Activated CD8-positive, alpha-beta memory T cell treated with anti-CD3 and anti-CD28 coated beads for 4 hours (primary cell): ENCODE measurements at regions not wholly inside any gene's neighbourhood (a gene's known extent, or its start where the extent isn't known, plus 50 kb on each side); places are given as distances from the start of the nearest gene placed in this dataset.
"Not testable (repeated sequence)": the region's sequence is repeated elsewhere in the genome, so short reads cannot be mapped to it uniquely, and the experiment has no call there.

Experiments
- DNase-seq, 2 donors: peaks; one replicate each; pipeline ENCODE4 v3.0.0-alpha.2; 2020; ENCODE audit warnings: low read depth in 2 of 2

DNA sequence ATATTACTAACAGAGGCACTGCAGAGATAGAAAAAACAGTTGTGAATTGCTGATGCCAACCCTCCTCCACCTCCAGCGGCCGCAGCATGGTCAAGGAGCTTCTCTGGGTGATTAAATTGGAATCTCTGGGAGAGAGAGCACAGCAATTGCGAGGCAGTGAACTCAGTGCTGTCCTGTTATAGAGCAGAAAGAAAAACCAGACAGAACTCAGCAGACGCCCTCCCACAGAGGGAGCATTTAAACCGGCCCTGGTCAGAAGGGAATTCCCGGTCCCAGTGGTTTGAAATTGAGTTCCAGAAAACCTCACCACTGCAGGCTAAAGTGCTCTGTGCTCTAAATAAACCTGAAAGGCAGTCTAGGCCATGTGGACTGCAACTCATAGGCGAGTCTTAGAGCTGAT is 175.4 kb downstream of the SQOR start:
- DNase-seq = no peak

DNA sequence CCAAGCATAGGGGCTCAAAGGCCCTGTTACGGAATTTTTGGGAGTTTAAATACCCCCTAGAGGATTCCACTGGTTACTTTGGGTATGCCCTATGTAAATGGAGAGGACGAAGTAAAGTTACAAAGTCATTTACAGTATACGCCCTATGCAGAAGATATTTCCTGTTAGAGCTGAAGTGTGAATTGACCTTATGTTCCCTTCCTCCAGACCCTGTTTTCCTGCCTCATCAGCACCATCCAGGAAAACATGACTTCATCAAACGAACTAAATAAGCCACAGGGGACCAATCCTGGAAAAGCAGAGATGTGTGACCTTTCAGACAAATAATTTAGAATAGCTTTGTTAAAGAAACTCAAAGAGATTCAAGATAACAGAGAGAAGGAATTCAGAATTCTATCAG is 177.4 kb downstream of the SQOR start:
- DNase-seq = no peak

DNA sequence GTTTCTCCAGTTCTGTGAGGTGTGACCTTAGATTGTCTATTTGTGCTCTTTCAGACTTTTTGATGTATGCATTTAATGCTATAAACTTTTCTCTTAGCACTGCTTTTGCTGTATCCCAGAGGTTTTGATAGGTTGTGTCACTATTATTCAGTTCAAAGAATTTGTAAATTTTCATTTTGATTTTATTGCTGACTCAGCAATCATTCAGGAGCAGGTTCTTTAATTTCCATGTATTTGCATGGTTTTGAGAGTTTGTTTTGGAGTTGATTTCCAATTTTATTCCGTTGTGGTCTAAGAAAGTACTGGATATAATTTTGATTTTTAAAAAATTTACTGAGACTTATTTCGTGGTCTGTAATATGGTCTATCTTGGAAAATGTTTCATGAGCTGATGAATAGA is 182.7 kb downstream of the SQOR start:
- DNase-seq = not testable (repeated sequence)

DNA sequence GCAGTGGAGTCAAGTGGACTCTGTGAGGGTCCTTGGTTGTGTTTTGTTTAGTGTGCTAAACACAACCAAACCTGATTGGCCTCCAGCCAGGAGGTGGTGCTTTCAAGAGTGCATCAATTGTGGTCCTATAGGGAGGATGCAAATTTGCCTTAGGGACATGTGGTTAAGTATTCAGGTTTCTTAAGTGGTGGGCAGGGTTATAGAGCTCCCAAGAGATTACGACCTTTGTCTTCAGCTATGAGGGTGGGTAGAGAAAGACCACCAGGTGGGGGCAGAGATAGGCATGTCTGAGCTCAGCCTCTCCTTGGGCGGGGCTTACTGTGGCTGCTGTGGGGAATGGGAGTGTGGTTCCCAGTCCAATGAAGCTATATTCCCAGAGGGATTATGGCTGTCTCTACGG is 186.6 kb downstream of the SQOR start:
- no peak for DNase-seq

- not testable (repeated sequence) for DNase-seq
These were observed 188.1 kb downstream of the SQOR start for GRCh38 chr15:45822968-45823367.

DNA sequence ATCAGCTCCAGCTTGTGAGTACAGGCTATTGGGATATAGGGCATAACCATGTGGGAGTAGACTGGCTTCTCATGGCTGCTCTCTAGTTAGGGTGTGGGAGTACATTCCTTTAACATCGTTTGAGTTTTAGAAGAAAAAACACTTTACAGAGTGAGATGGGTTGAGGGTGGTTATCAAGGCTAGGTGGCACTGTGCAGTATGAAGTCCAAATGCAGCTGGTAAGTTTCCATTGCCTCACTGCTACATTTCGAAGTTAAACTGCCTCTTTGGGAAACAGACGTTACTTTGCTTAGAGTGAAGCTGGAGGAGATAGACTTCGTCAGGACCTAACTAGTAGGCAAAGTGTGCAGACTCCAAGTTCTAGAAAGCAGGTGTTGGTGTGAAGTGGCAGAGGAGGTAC is 192.4 kb downstream of the SQOR start:
- no peak for DNase-seq

DNA sequence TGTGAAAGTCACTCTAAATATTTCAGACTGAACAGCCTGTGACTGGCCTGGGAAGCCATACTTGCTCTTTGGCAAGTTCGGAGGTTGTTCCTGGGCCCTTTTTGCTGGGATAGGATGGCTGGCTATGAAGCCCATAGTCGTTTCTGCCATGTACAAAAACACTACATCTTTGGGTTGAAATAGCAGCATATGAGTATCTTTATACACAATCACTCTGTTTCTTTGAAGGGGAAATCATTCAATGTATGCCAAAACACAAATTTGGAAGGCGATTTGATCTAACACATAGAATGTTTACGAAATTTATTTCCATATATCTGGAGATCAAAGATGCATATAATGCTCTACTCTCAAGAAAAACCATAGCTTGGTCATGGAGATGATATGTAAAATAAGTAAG is 192.9 kb downstream of the SQOR start:
- DNase-seq = no peak

DNA sequence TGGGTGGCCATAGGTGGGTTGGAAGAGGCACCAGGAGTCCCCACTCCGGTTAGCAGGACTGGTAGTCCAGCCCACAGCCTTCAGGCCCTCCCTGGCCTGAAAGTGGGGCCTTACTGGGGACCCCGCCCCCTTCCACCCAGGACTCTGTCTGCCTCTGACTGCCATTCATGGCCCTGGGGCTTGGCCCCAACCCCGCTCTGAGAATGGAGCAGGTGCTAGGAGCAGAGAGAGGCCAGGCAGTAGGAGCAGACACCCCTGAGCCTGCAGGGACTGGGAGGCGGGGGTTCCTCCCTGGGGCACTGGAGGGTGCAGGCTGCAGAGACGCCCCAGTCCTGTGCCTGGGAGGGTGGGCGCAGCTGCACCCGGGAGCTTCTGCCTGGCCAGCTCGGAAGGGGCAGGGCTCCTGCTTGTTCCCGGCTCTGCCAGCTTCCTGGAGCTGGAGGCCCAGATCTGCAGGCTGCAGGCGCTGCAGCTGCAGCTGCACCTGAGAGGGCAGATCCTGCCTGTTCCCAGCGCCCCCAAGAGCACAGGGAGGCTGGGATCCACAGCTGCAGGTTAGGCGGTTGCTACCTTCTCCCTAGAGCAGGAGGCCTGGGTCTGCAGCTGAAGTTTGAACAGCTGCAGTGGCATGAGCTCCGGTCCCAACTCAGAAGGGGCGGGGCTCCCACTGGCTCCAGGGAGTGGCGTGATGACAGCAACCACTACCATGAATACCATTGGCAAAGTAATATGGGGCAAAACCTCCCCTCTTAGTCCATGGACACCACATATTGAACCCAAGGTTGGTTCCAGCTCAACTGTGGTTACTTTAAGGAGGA is 194.7 kb downstream of the SQOR start:
- no peak for DNase-seq

DNA sequence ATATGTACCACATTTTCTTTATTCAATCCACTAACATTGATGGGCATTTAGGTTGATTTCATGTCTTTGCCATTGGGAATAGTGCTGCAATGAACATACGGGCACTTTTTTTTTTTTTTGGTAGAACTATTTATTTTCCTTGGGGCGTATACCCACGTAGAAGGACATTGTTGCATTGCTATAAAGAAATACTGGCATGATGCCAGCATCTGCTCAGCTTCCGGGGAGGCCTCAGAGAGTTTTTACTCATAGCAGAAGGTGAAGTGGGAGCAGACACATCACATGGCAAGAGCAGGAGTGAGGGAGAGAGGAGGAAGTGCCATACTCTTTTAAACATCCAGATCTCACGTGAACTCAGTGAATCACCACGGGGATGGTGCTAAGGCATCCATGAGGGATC is 197.0 kb downstream of the SQOR start:
- DNase-seq = no peak

GRCh38 chr15:45834622-45835021 is 199.8 kb downstream of the SQOR start:
- no peak for DNase-seq

GRCh38 chr15:45842151-45842550 is 207.3 kb downstream of the SQOR start:
- DNase-seq = no peak

GRCh38 chr15:45847645-45848044 is 212.8 kb downstream of the SQOR start:
- no peak for DNase-seq

- DNase-seq = no peak
These were observed 214.3 kb downstream of the SQOR start for GRCh38 chr15:45849136-45849535.

DNA sequence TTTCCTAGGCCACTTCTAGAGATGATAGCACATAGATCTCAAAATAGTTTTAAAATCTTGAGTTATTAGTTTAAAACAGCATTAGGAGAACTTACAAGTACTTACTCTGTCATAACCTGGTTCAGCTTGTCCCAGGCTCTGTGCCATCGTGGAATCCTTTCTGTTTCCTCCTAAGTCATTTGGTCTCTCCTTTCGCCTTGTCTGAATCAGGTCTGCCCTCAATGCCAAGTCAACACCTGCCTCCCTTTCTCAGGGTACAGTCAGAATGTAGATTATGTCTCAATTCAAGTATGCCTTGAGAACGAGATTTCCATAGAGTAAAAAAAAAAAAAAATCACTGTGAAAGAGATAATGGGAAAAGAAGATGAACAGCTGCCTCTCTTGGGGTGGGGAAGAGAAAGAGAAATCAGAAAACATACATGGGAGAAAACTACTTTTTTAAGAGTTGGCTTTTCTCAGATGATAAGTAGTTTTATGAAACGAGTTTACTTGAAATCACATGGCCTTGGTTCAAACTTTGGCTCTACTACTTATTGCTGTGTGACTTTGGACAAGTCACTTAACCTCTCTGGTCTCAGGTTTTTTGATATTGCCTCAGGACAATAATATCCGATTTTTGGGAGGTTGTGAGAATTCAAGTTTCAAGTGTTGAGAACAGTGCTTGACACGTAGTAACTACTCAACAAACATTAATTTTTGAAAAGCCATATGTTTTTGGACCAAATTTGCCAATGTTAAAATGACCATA is 219.8 kb downstream of the SQOR start:
- DNase-seq = no peak

GRCh38 chr15:45855210-45855906 is 220.5 kb downstream of the SQOR start:
- no peak for DNase-seq

DNA sequence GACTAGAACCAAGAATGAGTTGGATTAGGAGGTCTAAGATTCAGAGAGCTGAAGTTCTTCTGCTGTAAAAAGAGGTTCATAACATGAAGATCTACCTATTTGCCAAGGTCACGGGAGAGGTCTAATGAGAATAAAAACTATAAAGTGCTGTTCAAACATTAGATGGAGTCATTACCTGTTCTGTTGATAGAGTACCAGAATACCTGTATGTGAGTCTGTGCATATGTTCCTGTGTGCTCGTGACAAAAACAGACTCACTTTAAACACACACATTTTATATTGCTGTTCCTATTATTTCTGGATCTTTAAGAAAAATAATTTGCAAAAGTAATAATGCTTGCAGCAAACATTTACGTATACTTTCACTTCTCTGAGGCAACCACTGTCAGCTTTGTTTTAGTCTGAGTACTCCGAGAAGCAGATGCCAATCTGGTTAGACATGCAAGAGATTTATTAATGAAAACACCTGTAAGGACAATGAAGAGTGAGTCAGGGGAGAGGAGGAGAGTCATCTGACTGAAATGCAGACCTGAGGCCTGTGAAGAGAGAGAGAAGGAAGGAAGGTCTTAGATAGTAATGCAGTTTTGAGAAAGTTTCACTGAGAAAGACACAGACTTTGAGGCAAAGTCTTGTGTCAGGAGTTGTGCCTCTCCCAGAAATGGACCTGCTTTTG is 221.2 kb downstream of the SQOR start:
- DNase-seq = no peak

GRCh38 chr15:45857291-45857690 is 222.5 kb downstream of the SQOR start:
- DNase-seq = no peak

DNA sequence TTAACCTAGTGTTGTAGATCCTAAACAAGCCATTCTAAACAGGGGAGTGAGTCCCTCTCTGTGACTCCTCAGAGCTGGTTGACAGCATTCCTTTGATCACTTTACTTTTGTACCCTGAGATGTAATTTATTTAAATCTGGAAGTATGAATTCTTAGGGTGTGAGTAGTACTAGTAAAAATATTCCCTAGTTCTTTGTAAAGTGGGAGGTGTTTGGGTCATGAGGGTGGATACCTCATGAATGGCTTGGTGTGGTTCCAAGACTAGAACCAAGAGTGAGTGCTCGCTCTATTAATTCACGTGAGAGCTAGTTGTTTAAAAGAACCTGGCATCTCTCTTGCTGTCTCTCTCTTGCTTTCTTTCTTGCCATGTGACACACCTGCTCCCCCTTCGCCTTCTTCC is 223.7 kb downstream of the SQOR start:
- DNase-seq = no peak

- DNase-seq = no peak
These were observed 227.2 kb downstream of the SQOR start for GRCh38 chr15:45862034-45862433.

GRCh38 chr15:45863881-45864580 is 229.2 kb downstream of the SQOR start:
- no peak for DNase-seq

DNA sequence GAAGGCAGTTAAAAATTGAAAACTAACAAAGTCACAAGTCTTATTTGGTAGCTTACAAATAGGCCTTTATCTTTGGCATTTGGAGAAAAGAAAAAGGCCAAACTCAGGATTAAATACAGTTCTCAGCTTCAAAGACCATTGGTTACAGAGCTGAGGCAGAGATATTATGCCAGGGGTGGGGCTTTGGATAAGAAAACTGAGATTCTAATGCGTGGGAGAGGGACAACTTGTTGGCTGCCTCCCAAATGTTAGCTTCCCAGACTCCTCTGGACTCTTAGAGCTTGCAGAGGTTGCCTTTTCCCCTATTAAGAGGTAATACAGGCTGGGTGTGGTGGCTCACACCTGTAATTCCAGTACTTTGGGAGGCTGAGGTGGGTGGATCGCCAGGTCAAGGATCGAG is 231.8 kb downstream of the SQOR start:
- DNase-seq = no peak

DNA sequence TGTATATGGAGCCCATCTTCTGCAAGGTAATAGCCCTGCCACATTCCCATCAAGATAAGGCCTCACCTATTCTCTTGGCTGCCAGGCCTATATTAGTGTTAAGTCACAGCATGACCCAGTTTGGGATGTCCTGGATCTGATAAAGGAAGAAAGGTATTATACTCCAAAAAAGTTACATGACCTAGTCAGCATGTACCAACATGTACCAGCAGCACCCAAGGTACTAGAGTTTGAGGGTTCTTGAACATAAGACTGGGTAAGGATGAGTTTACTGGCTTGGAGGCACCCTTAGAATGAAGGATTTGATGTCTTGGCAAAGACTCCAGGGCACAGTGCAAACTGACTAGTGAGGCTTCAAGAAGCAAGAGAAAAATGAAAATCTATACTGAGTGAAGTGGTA is 232.5 kb downstream of the SQOR start:
- no peak for DNase-seq
